ENCODE measurements at regions not wholly inside any gene's neighbourhood (a gene's known extent, or its start where the extent isn't known, plus 50 kb on each side); places are given as distances from the start of the nearest gene placed in this dataset.

DNA sequence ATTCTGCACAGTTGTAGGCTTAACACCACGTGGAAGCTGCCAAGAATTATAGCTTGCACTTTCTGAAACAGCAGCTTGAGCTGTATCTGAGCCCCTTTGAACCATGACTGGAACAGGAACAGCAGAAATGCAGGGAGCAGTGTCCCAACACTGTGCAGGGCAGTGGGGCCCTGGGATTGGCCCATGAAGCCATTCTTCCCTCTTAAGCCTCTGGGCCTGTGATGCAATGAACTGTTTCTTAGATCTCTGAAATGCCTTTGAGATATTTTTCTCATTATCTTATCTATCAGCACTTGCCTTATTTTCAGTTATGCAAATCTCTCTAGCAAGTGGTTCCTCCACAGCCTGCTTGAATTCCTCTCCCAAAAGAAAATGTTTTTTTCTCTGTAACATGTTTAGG, 87.0 kb upstream of the MTAP start:
- no peaks in the 10 kb centered on the region for H3K27me3 ChIP-seq (ENCODE audit: insufficient read depth, low read length)
- H3K4me2 ChIP-seq (ENCODE audit: insufficient read depth, insufficient read length, low read length) = no peak overlapping the region
- no peak overlapping the region for H2BK12ac ChIP-seq (ENCODE audit: insufficient read length, low read depth, low read length)
- no peak overlapping the region for H2AK5ac ChIP-seq (ENCODE audit: insufficient read length, low read length)
- H3K79me2 ChIP-seq (ENCODE audit: insufficient read depth, low read length) = no peaks in the 10 kb centered on the region
- Mint-ChIP-seq H3K9me3 (no peaks in the 10 kb centered on the region), H3K36me3 (ENCODE audit: insufficient read depth in 1 of 3, low read depth in 3 of 3) (no peaks in the 10 kb centered on the region), H3K27ac (no peak overlapping the region), H3K4me3 (no peak overlapping the region), H3K27me3 (ENCODE audit: low read depth) (peaks cover 58% of the 10 kb centered on the region), H3K4me1 (peaks cover 12 to 17% of the 10 kb centered on the region in 2 experiments)
- no peak overlapping the region for H3K14ac ChIP-seq (ENCODE audit: insufficient read depth, low read length)
- no peak overlapping the region for H3K56ac ChIP-seq (ENCODE audit: insufficient read length, low read depth, low read length)
- no peak overlapping the region for H3K9ac ChIP-seq (ENCODE audit: extremely low read depth, insufficient read length, low read length)
- no peak overlapping the region for H3K27ac ChIP-seq (ENCODE audit: insufficient read length, low read depth, low read length)
- no peaks in the 10 kb centered on the region for H3K79me1 ChIP-seq (ENCODE audit: insufficient read depth, low read depth, low read length, poor library complexity, severe bottlenecking)
- H3T11ph ChIP-seq (ENCODE audit: low read length) = no peak overlapping the region
- no peak overlapping the region for H4K5ac ChIP-seq (ENCODE audit: insufficient read length, low read depth, low read length)
- no peak overlapping the region for H4K91ac ChIP-seq (ENCODE audit: insufficient read length, low read depth, low read length)
- no peak overlapping the region for H3K23ac ChIP-seq (ENCODE audit: insufficient read length, low read depth, low read length)
- H3K9me3 ChIP-seq (ENCODE audit: control insufficient read depth, low read depth, low read length) = no peaks in the 10 kb centered on the region
- H2BK20ac ChIP-seq (ENCODE audit: low read depth, low read length, poor library complexity, severe bottlenecking) = no peak overlapping the region
- TF ChIP-seq, protein P1, sequence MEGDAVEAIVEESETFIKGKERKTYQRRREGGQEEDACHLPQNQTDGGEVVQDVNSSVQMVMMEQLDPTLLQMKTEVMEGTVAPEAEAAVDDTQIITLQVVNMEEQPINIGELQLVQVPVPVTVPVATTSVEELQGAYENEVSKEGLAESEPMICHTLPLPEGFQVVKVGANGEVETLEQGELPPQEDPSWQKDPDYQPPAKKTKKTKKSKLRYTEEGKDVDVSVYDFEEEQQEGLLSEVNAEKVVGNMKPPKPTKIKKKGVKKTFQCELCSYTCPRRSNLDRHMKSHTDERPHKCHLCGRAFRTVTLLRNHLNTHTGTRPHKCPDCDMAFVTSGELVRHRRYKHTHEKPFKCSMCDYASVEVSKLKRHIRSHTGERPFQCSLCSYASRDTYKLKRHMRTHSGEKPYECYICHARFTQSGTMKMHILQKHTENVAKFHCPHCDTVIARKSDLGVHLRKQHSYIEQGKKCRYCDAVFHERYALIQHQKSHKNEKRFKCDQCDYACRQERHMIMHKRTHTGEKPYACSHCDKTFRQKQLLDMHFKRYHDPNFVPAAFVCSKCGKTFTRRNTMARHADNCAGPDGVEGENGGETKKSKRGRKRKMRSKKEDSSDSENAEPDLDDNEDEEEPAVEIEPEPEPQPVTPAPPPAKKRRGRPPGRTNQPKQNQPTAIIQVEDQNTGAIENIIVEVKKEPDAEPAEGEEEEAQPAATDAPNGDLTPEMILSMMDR (conservative IDR thresholded peaks at IDR 0.05) = no peak
- no peak for DNase-seq
- no peaks in the 10 kb centered on the region for H3K23me2 ChIP-seq (ENCODE audit: insufficient read length, low read depth, low read length, poor library complexity, severe bottlenecking)
- H2BK15ac ChIP-seq (ENCODE audit: low read depth, low read length) = no peak overlapping the region
- H3K4me1 ChIP-seq (ENCODE audit: insufficient read depth, low read length) = no peaks in the 10 kb centered on the region
- no peak overlapping the region for H2BK120ac ChIP-seq (ENCODE audit: low read depth, low read length, poor library complexity, severe bottlenecking)
- H2BK5ac ChIP-seq (ENCODE audit: insufficient read length, low read length) = no peak overlapping the region
- H3K4ac ChIP-seq (ENCODE audit: low read depth, low read length) = no peak overlapping the region
- no peaks in the 10 kb centered on the region for H4K20me1 ChIP-seq (ENCODE audit: control insufficient read depth, insufficient read depth, insufficient read length)
- H4K8ac ChIP-seq (replicated peaks; ENCODE audit: insufficient read length, low read depth, low read length) = no peak overlapping the region
- no peak overlapping the region for H2AFZ ChIP-seq (ENCODE audit: low read length)
- no peak overlapping the region for H3K18ac ChIP-seq (ENCODE audit: insufficient read length, low read depth, low read length)
- no CpG with 5 or more reads among the region's 1 CpG for WGBS (ENCODE audit: extremely low coverage, insufficient read length, low lambda C conversion rate)

Data from H9 (cell line).